H1 (cell line): ENCODE measurements at regions not wholly inside any gene's neighbourhood (a gene's known extent, or its start where the extent isn't known, plus 50 kb on each side); places are given as distances from the start of the nearest gene placed in this dataset.

ENCODE experiments used
- CTCF ChIA-PET: fragments of 300-600 bp; sonication (Branson Sonifier 250); formaldehyde crosslinking; loops from one replicate; lab custom pipeline; 2021; ENCODE audit not compliant: partially characterized antibody; lab: Charles Lee
- POLR2A ChIA-PET: fragments of 300-600 bp; sonication (Branson Sonifier 250); formaldehyde crosslinking; loops from one replicate; lab custom pipeline; 2021; ENCODE audit warnings: inconsistent platforms; ENCODE audit not compliant: partially characterized antibody; lab: Charles Lee
- DNase-seq, 2 experiments: peaks; one replicate each; pipeline versions ENCODE4 v3.0.0 to v3.0.0-alpha.2; 2010 to 2022; ENCODE audit warnings: low spot score in 2 of 2, low read depth in 1 of 2, mixed read lengths in 1 of 2
- FAIRE-seq: peaks from 2 replicates; lab custom pipeline; 2011; peaks lifted over from hg19 to GRCh38; lab: Jason Lieb, UNC
- H2AFZ ChIP-seq: 2 replicates; pipeline ENCODE4 v1.8.1; 2012; ENCODE audit warnings: low read length, inconsistent platforms
- H2AK5ac ChIP-seq: 2 replicates; pipeline ENCODE4 v1.6.1; 2013; ENCODE audit warnings: low read depth, low read length
- H2BK120ac ChIP-seq: replicated peaks from 2 replicates; pipeline ENCODE3; 2013; ENCODE audit warnings: low read depth, low read length, inconsistent platforms
- H2BK12ac ChIP-seq: 2 replicates; pipeline ENCODE4 v1.6.1; 2013; ENCODE audit warnings: low read depth, low read length
- H2BK15ac ChIP-seq: 2 replicates; pipeline ENCODE4 v1.6.1; 2013; ENCODE audit warnings: low read length
- H2BK20ac ChIP-seq: 2 replicates; pipeline ENCODE4 v1.6.1; 2013; ENCODE audit warnings: low read length
- H2BK5ac ChIP-seq: 2 replicates; pipeline ENCODE4 v1.6.1; 2013; ENCODE audit warnings: low read depth, low read length
- H3K14ac ChIP-seq: 2 replicates; pipeline ENCODE4 v1.6.1; 2013; ENCODE audit warnings: inconsistent platforms; ENCODE audit not compliant: insufficient read length
- H3K18ac ChIP-seq: 2 replicates; pipeline ENCODE4 v1.6.1; 2013; ENCODE audit warnings: low read length; ENCODE audit errors: extremely low read depth
- H3K23ac ChIP-seq: 2 replicates; pipeline ENCODE4 v1.6.1; 2013; ENCODE audit warnings: inconsistent platforms; ENCODE audit not compliant: insufficient read length
- H3K23me2 ChIP-seq: 2 replicates; pipeline ENCODE4 v1.6.1; 2013; ENCODE audit warnings: low read depth, low read length
- H3K27ac ChIP-seq: 2 replicates; pipeline ENCODE4 v1.6.1; 2011; ENCODE audit warnings: low read depth, low read length, inconsistent platforms
- H3K27me3 ChIP-seq, 4 experiments: replicated peaks in 1 of 4; 1 replicate in 1 of 4; 2 replicates in 3 of 4; pipeline versions ENCODE4 v1.6.1 to v1.8.1; 2011 to 2013; ENCODE audit warnings: low read length in 3 of 4, mild to moderate bottlenecking in 3 of 4, inconsistent platforms in 2 of 4, mixed read lengths in 2 of 4, moderate library complexity in 1 of 4; ENCODE audit not compliant: control insufficient read depth in 3 of 4, insufficient read depth in 3 of 4; ENCODE audit errors: extremely low read depth in 1 of 4
- H3K36me3 ChIP-seq, 4 experiments: 2 replicates each; pipeline versions ENCODE4 v1.6.1 to v1.8.1; 2011 to 2013; ENCODE audit warnings: mild to moderate bottlenecking in 4 of 4, low read length in 3 of 4, moderate library complexity in 2 of 4, control low read depth in 1 of 4, inconsistent platforms in 1 of 4; ENCODE audit not compliant: insufficient read depth in 4 of 4, control insufficient read depth in 2 of 4
- H3K4ac ChIP-seq: replicated peaks from 2 replicates; pipeline ENCODE3; 2013; ENCODE audit warnings: low read length, low read depth, mixed read lengths, inconsistent platforms; ENCODE audit not compliant: insufficient read length
- H3K4me1 ChIP-seq, 4 experiments: replicated peaks in 1 of 4; 1 replicate in 1 of 4; 2 replicates in 3 of 4; pipeline versions ENCODE4 v1.6.1 to v1.8.1; 2011 to 2013; ENCODE audit warnings: low read length in 3 of 4, inconsistent platforms in 2 of 4, mixed read lengths in 1 of 4; ENCODE audit not compliant: insufficient read depth in 4 of 4, control insufficient read depth in 3 of 4
- H3K4me2 ChIP-seq, 2 experiments: 2 replicates each; pipeline versions ENCODE4 v1.6.1 to v1.8.1; 2011 to 2013; ENCODE audit warnings: low read depth in 2 of 2, low read length in 2 of 2, control low read depth in 1 of 2, inconsistent platforms in 1 of 2, mild to moderate bottlenecking in 1 of 2; ENCODE audit not compliant: insufficient read depth in 1 of 2
- H3K4me3 ChIP-seq, 4 experiments: fragments of 200-600, 300-600 bp in 1 of 4; sonication (generic), shearing (Covaris generic), sonication (Bioruptor Twin) in 1 of 4; 2 replicates each; pipeline versions ENCODE4 v1.5.1 to v1.8.1; 2011 to 2016; ENCODE audit warnings: low read length in 4 of 4, low read depth in 3 of 4, control low read depth in 2 of 4, inconsistent platforms in 2 of 4, mild to moderate bottlenecking in 2 of 4, mixed read lengths in 1 of 4, moderate library complexity in 1 of 4; ENCODE audit not compliant: insufficient read depth in 2 of 4; ENCODE audit errors: extremely low read depth in 1 of 4
- H3K56ac ChIP-seq: replicated peaks from 2 replicates; pipeline ENCODE3; 2013; ENCODE audit warnings: low read depth, mild to moderate bottlenecking, mixed read lengths, low read length, inconsistent platforms; ENCODE audit not compliant: insufficient read length
- H3K79me1 ChIP-seq: 2 replicates; pipeline ENCODE4 v1.6.1; 2013; ENCODE audit warnings: low read depth, low read length, control low read depth
- H3K79me2 ChIP-seq, 2 experiments: 2 replicates each; pipeline versions ENCODE4 v1.6.1 to v1.8.1; 2012 to 2013; ENCODE audit warnings: low read length in 2 of 2, mild to moderate bottlenecking in 2 of 2, inconsistent platforms in 1 of 2; ENCODE audit not compliant: insufficient read depth in 2 of 2, control insufficient read depth in 1 of 2
- H3K9ac ChIP-seq, 4 experiments: replicated peaks in 1 of 4; 1 replicate in 1 of 4; 2 replicates in 3 of 4; pipeline versions ENCODE4 v1.6.1 to v1.8.1; 2011 to 2013; ENCODE audit warnings: low read depth in 3 of 4, low read length in 3 of 4, control low read depth in 2 of 4, mild to moderate bottlenecking in 2 of 4, moderate library complexity in 2 of 4, inconsistent platforms in 1 of 4; ENCODE audit errors: extremely low read depth in 1 of 4
- H3K9me3 ChIP-seq, 2 experiments: 2 replicates each; pipeline versions ENCODE4 v1.6.1 to v1.8.1; 2012 to 2013; ENCODE audit warnings: mild to moderate bottlenecking in 2 of 2, moderate library complexity in 2 of 2, control low read depth in 1 of 2, inconsistent platforms in 1 of 2, low read depth in 1 of 2, low read length in 1 of 2, mixed read lengths in 1 of 2; ENCODE audit not compliant: insufficient read depth in 2 of 2
- H4K20me1 ChIP-seq, 2 experiments: replicated peaks in 1 of 2; 2 replicates each; pipeline versions ENCODE3 to v1.8.1; 2011 to 2013; ENCODE audit warnings: inconsistent platforms in 2 of 2, low read length in 2 of 2, mild to moderate bottlenecking in 1 of 2; ENCODE audit not compliant: insufficient read depth in 2 of 2, control insufficient read depth in 1 of 2
- H4K5ac ChIP-seq: 2 replicates; pipeline ENCODE4 v1.6.1; 2013; ENCODE audit warnings: low read length, low read depth, mixed read lengths, inconsistent platforms; ENCODE audit not compliant: insufficient read length
- H4K8ac ChIP-seq: 2 replicates; pipeline ENCODE4 v1.8.0; 2013; ENCODE audit warnings: mild to moderate bottlenecking, moderate library complexity, low read length, inconsistent platforms; ENCODE audit not compliant: insufficient read depth; ENCODE audit errors: extremely low read depth
- H4K91ac ChIP-seq: replicated peaks from 2 replicates; pipeline ENCODE3; 2013; ENCODE audit warnings: low read length, mixed read lengths, inconsistent platforms; ENCODE audit not compliant: insufficient read length
- CBX5 ChIP-seq: fragments of 300-800, 300-1000 bp; sonication (generic); IDR thresholded peaks from 2 replicates; pipeline ENCODE4 v1.7.1; 2016; ENCODE audit warnings: antibody characterized with exemption, low read length, low read depth
- KDM5A ChIP-seq: fragments of 200-600 bp; IDR thresholded peaks from 2 replicates; pipeline ENCODE4 v1.7.1; 2012; ENCODE audit warnings: mild to moderate bottlenecking, low read length, inconsistent platforms, mixed read lengths
- WGBS, 2 experiments: shearing (Covaris generic) in 1 of 2; methylation state at CpG; one replicate each; pipeline versions ENCODE4 v1.1.6 to v1.1.7; 2013 to 2015; ENCODE audit warnings: low lambda C conversion rate in 2 of 2, mixed read lengths in 2 of 2, inconsistent platforms in 1 of 2, low coverage in 1 of 2, missing lambda C conversion rate in 1 of 2; ENCODE audit not compliant: insufficient replicate concordance in 2 of 2, insufficient coverage in 1 of 2, insufficient read length in 1 of 2; ENCODE audit errors: extremely low coverage in 1 of 2, missing lambda C conversion rate in 1 of 2; 5-methylcytosine and 5-hydroxymethylcytosine counted together
- TF ChIP-seq, protein P1 (sequence below): IDR thresholded peaks from 2 replicates; pipeline ENCODE4 v1.6.1; 2011; ENCODE audit warnings: low read length, improper control_type of control experiment

DNA sequence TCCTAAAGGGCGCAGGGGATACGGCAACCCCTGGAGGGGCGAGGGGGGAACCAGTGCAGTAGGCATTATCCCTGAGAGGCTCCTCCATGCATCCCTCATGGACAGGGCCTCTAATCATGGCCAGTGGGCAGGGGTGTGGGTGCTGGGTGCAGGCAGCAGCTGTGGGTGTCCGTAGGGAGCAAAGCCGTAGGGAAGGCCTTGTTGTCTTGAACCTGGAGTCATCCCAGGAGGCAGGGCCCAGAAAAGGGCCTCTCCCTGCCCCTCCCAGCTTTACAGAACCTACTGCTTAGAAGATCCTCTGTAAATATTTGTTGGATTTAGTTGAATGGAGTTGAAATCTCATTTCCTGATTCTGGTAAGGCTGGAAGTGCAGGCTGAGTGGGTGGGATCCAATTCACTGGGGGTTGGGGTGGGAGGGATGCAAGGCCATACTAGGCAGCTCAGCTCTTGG, 207.0 kb upstream of the HAAO start:
- no peak overlapping the region for H3K18ac ChIP-seq
- H3K4ac ChIP-seq: no peak overlapping the region
- DNase-seq (no peak), FAIRE-seq (no peak)
- H2BK5ac ChIP-seq: no peak overlapping the region
- no peak overlapping the region for H2BK20ac ChIP-seq
- H2BK120ac ChIP-seq: no peak overlapping the region
- no peaks in the 10 kb centered on the region for H3K79me2 ChIP-seq
- H3K4me1 ChIP-seq: no peaks in the 10 kb centered on the region
- H4K91ac ChIP-seq: no peak overlapping the region
- H2BK12ac ChIP-seq: no peak overlapping the region
- H3K36me3 ChIP-seq: no peaks in the 10 kb centered on the region
- no peak overlapping the region for H4K5ac ChIP-seq
- H3K79me1 ChIP-seq: no peaks in the 10 kb centered on the region
- H2BK15ac ChIP-seq: no peak overlapping the region
- no peak overlapping the region for H3K4me3 ChIP-seq
- no peak overlapping the region for H3K9ac ChIP-seq
- H3K23me2 ChIP-seq: no peaks in the 10 kb centered on the region
- H4K8ac ChIP-seq: no peak overlapping the region
- CTCF ChIA-PET: interaction anchor here (1.0 to 2.1 kb wide), 5 partner anchors 11 to 127 kb away, joined by 3 to 6 read pairs (median 3); no protein-coding TSS in a partner anchor
- H3K4me2 ChIP-seq: no peak overlapping the region
- no peak overlapping the region for H3K14ac ChIP-seq
- peaks cover 0 to 5% of the 10 kb centered on the region in 2 experiments; a peak in 1 of 4 replicates for H3K9me3 ChIP-seq
- H2AK5ac ChIP-seq: no peak overlapping the region
- no peaks in the 10 kb centered on the region for H3K27me3 ChIP-seq
- no peak for TF ChIP-seq CBX5
- TF ChIP-seq, protein P1, sequence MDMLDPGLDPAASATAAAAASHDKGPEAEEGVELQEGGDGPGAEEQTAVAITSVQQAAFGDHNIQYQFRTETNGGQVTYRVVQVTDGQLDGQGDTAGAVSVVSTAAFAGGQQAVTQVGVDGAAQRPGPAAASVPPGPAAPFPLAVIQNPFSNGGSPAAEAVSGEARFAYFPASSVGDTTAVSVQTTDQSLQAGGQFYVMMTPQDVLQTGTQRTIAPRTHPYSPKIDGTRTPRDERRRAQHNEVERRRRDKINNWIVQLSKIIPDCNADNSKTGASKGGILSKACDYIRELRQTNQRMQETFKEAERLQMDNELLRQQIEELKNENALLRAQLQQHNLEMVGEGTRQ: no peak
- no peak for TF ChIP-seq KDM5A
- WGBS, 2 experiments: 87% methylated on average over 5 of the region's 5 CpGs; no CpG with 5 or more reads in 1 of the 2 experiments
- no peak overlapping the region for H3K56ac ChIP-seq
- H3K23ac ChIP-seq: no peak overlapping the region
- POLR2A ChIA-PET: no interaction called here
- H2AFZ ChIP-seq: no peak overlapping the region
- H3K27ac ChIP-seq: no peak overlapping the region
- H4K20me1 ChIP-seq: no peaks in the 10 kb centered on the region
